IPS-NIHi7 (cell line): ENCODE measurements at regions not wholly inside any gene's neighbourhood (a gene's known extent, or its start where the extent isn't known, plus 50 kb on each side); places are given as distances from the start of the nearest gene placed in this dataset.
A peak's percentile ranks its signal among the peaks of the same experiment; 100 is the strongest.

Source experiments
- DNase-seq: peaks from one replicate; pipeline ENCODE4 v3.0.0; 2012; ENCODE audit warnings: mixed read lengths; ENCODE audit errors: extremely low spot score

DNA sequence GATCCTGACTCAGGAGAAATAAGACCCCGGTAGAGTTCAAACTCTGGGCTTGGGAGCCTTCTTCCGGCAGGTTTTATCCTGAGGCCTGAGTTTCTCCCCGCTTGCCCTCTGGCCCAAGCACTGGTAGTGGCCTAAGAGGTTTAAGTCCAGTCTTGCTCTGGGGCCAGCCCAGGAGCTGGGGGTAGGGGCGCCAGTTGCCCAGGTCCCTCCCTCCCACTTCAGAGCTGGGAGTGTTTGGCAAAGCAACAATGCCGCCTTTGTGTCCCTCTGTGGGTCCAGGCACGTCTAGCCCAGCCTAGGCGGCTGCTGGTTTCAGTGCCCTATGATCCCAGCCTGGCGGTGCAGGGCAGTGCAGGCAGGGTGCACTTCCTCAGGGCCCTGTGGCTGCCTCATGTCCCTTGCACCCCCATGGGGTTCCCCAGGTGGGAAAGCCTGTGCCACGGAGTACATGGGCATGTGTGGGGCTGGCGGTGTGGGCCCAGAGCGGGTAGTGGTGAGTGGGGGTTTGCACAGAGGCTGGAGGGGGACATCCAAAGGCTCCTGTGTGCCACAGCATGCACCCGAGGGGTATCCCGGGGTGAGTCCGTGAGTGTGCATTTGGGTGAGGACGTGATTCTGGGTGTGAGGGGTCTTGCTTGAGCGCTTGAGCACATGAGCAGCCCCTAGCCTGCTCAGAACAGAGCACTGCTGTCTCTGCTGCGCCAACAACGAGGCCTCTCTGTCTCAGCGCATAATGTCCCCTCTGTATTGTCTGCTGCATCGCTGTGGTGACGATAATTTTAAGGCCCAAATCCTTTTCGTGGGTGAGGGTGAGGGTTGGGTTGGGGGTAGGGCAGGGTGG lies 61.7 kb upstream of the PSD2 start:
- no peak for DNase-seq

DNA sequence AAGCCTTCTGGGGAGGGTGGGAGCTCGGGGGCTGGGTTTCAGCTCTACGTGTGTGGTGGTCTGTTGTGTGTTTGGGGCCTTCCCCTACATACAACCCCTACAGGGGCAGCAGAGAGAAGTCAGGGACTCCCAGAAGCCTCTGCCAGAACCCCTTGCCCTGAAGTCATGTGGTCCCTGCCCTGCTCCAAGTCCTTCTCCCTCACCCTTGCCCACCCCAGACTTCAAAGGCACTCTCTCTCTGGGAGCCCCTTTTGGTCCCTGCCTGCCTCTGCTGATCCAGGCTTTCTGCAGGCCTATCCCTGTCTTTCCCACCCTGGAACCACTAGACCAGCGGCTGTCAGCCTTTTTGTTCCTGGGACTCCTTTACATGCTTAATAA lies 61.1 kb upstream of the PSD2 start:
- no peak for DNase-seq

DNA sequence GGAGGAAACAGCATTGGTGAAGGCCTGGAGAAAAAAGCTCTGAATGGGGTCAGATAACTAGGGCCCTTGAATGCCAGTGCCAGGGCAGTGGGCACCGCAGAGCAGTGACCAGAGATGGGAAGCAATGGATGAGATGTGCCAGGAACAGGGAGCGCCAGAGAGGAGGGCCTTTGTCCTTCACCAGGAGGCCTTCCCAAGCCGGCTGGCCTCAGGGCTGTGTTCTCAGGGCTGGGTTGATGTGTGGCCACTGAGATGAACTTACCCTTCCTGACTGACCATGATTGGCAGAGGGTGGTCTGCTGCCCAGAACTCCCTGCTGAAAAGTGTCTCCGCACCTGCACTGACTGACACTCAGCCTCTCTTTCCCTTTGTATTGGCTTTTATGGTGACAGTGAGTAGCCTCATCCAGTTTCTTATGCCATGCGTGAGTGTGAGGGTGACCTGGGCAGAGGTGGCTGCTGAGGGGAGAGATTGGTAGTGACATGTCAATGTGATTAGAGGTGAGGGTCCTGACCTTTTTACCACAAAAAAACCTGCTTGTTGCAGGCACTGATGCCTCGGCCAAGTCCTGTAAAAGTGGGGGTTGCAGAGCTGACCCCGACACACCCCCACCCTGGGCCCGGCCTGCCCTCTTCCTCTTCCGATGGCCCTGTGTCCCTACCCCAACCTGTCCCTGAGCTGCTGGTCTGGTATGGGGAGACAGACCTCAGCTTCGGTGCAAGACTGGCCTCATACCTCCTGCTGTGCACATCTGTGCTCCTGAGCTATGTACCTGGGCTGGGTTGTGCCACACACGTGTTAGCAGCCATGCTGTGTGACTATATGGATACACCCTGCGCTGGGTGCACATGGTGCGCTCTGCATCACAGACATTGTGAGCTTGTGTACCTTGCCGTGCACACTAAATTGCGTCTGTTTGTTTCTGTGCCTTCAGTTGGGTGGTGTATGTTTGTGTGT lies 57.1 kb upstream of the PSD2 start:
- DNase-seq = no peak

- no peak for DNase-seq
Observed at GRCh38 chr5:139739150-139739974, 56.2 kb upstream of the PSD2 start.

DNA sequence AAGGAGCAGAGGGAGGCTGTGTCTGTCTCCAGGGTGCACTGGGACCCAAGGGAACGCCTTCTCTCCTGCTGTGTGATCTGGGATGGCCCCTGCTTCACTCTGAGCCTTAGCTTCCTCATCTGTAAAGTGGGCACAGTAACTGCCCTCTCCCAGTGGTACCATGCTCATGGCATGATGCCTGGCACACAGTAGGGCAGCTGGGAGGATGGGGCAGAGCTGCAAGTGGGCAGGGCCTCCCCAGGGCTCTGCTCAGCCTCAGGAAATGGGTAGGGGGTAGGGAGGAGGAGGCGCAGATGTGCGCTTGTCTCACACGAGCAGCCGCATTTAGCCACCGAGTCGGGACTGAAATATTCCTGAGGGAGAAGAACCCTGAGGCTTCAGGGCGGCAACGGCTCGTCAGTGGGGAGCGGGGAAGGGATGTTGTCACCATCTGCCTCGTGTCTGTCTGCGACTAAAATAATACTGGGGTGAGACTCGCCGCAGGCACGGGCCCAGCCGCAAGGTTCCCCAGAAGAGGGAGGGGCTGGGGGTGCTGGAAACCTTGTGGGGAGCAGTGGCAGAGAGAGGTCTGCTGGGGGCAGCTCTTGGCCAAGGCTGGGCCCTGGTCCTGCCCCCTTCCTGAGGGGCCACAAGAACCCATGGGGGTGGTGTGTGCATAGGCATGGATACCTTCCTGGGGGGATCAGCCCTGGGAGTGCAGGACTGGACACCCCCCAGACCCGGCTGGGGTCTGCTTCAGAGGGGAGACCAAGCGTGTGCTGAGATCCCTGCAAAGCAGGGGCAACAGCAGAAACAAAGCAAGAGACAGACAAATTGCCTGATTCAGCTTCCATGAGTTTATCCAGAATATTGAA lies 55.2 kb upstream of the PSD2 start:
- DNase-seq = no peak

DNA sequence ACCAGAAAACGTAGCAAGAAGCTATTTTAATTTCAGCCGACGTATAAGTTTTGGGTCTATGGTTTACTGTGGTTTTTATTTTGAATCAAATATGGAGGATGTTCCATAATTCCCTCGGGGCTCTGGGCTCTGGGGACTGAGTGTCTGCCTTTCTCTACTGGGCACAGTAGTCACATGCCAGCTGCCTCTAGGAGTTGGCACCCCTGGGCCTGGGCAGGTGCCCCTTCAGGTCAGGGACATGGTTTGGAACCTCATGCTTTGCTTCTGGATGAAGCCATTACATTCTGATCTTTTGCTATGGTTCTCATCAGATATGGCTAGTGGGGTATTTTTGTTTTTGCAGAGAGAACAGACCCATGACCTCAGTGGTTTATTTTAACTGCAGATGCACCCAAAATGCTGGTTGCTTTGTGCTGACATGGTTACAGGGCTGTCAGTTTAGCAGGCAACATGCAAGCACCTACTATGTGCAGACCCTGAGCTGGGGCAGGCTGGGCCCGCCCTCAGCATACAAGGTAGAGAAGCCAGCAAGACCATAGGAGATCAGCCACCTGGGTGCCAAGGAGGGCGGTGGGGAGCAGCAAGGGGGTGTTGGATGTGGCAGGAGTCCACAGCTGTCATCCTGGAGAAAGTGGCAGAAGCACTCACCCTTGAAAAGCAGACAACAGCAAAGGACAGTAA lies 54.5 kb upstream of the PSD2 start:
- no peak for DNase-seq

DNA sequence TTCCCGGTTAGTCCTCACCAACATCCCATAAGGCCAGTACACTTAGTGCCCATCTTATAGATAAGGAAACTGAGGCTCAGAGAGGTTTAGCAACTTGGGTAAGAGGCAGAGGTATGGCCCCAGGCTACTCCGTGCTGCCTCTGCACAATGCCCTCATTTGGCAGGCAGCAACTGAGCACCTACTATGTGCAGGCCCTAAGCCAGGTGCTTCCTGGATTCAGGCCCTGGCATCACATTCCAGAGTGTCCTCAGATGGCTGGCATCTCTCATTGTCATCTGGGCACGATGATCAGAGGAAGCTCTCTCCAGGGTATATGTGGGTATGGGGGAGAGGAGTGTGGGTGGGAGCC lies 53.8 kb upstream of the PSD2 start:
- no peak for DNase-seq

DNA sequence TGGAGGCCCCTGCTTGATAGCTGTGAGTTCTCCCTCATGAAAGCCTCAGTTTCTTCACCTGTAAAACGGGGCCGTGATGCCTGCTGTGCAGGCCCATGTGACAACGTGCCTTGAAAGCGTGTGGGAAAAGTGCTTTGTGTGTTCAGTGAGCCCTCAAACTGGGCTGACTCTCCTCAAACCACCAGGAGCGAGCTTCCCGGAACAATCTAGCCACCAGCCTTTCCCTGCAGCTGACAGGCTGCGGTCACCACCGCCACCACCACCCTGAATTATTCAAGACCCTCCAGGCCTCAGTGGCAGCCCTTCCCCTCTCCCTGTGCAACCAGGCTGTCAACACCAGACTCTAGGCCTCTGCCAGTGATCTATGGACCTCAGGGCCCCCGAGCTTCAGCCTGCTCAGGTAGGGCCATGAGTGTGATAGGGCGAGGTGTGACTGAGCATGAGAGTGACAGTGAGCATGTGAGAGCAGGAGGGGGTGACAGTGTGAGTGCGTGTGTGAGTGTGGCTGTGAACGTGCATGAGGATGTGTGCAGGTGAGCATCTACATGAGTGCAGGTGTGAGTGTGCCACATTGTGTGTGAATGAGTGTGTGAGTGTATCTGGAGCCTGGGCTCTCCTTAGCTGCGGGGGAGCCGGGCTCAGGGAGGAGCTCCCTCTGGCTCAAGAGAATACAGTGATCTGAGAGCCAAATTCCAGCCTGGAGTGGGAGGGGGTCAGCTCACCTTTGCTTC lies 53.3 kb upstream of the PSD2 start:
- peak; percentile 62 for DNase-seq

GRCh38 chr5:139743001-139743771 lies 52.4 kb upstream of the PSD2 start:
- no peak for DNase-seq

DNA sequence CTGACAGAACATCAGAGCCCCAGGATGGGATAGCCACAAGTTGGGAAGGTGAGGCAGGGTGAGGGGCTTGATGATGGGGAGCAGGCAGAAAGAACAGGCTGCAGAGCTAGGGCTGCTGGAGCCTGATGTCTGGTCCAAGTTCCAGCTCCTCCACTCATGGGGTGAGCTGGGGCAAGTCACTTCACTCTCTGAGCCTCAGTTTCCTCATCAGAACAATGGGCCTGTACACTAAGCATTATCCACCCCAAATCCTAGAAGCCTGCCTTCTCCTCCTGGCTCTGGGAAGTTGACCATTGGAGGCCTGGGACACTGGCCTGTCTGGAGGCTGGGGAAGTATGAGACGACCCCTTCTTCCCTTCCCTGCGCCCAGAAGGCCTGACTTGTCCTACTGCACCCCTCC lies 51.8 kb upstream of the PSD2 start:
- no peak for DNase-seq

- no peak for DNase-seq
Observed at GRCh38 chr5:139744471-139745131, 51.0 kb upstream of the PSD2 start.

GRCh38 chr5:139745132-139745799 lies 50.3 kb upstream of the PSD2 start:
- peak; percentile 78 for DNase-seq

- DNase-seq = peak; percentile 87
Observed at GRCh38 chr5:139745800-139746690, 49.6 kb upstream of the PSD2 start.
